Fibroblast of lung (primary cell): ENCODE measurements at regions not wholly inside any gene's neighbourhood (a gene's known extent, or its start where the extent isn't known, plus 50 kb on each side); places are given as distances from the start of the nearest gene placed in this dataset.

Experiments used
- CTCF ChIP-seq, 2 donors: IDR thresholded peaks in 1 of 2; conservative IDR thresholded peaks in 1 of 2; 1 replicate in 1 of 2; 2 replicates in 1 of 2; pipeline ENCODE4 v1.5.1; 2011 to 2012; ENCODE audit warnings: low read length in 2 of 2, control low read depth in 1 of 2, inconsistent platforms in 1 of 2, low read depth in 1 of 2, mild to moderate bottlenecking in 1 of 2
- EZH2 ChIP-seq: IDR thresholded peaks from 2 replicates; pipeline ENCODE4 v1.5.1; 2012; ENCODE audit warnings: low read length, control low read depth, mild to moderate bottlenecking; ENCODE audit errors: missing control alignments

GRCh38 chr5:169416583-169417196, 115.8 kb upstream of the SLIT3 start:
- TF ChIP-seq EZH2 (no peak), CTCF (conservative IDR thresholded peaks at IDR 0.05 in 1 of 2, IDR thresholded peaks at IDR 0.05 in 1 of 2; ENCODE audit: low read depth in 1 of 2, low read length in 2 of 2) (no peak)
